Astrocyte of the cerebellum (primary cell): ENCODE measurements at regions not wholly inside any gene's neighbourhood (a gene's known extent, or its start where the extent isn't known, plus 50 kb on each side); places are given as distances from the start of the nearest gene placed in this dataset.
"Not testable (repeated sequence)": the region's sequence is repeated elsewhere in the genome, so short reads cannot be mapped to it uniquely, and the experiment has no call there.

ENCODE experiments used
- DNase-seq: peaks from one replicate; pipeline ENCODE4 v3.0.0-alpha.2; 2011; ENCODE audit warnings: low read depth
- H3K4me3 ChIP-seq: 2 replicates; pipeline ENCODE4 v1.5.1; 2011; ENCODE audit warnings: mild to moderate bottlenecking, low read depth, low read length, moderate library complexity
- in situ Hi-C: cut with HindIII; loops from 2 replicates; pipeline ENCODE4 v1.10.0; 2017; ENCODE audit warnings: low sequenced_read_pairs
- TF ChIP-seq, protein P1 (sequence below): IDR thresholded peaks from 2 replicates; pipeline ENCODE4 v1.5.1; 2012; ENCODE audit warnings: low read length, low read depth, moderate library complexity, mild to moderate bottlenecking; ENCODE audit errors: missing control alignments

DNA sequence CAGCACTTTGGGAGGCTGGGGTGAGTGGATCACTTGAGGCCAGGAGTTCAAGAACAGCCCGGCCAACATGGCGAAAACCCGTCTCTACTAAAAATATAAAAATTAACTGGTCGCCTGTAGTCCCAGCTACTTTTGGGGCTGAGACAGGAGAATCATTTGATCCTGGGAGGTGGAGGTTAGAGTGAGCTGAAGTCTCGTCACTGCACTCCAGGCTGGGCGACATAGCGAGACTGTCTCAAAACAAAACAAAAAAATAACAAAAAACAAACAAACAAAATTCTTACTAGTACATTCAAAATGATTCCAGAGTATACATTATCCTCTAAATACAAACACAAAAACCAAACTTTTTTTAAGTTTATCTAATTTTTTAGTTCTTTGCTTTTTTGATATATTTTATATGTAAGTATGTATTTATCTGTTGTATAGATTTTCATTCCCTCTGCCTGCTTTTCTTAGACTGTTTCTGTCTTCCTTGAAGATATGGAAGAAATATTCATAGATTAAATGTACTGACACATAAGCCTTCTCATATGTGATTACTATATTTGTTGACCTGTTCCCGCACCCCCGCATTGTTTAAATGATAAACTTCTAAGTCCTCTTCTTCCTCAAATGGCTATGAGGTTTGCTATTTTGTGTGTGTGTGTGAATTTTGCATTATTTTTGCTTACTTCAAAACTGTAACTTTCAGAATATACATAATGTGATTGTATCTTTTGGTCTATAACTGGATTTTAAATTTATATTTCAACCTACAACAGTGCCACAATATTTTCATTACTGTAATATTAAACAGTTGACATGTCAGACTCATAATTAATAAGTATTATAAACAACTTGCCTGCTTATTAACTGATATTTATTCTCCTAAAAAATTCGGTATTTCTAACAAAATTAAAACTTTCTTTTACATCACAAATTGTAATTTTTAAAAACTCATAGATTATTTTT, 1674.1 kb upstream of the B3GALT2 start:
- no peak for DNase-seq
- TF ChIP-seq, protein P1, sequence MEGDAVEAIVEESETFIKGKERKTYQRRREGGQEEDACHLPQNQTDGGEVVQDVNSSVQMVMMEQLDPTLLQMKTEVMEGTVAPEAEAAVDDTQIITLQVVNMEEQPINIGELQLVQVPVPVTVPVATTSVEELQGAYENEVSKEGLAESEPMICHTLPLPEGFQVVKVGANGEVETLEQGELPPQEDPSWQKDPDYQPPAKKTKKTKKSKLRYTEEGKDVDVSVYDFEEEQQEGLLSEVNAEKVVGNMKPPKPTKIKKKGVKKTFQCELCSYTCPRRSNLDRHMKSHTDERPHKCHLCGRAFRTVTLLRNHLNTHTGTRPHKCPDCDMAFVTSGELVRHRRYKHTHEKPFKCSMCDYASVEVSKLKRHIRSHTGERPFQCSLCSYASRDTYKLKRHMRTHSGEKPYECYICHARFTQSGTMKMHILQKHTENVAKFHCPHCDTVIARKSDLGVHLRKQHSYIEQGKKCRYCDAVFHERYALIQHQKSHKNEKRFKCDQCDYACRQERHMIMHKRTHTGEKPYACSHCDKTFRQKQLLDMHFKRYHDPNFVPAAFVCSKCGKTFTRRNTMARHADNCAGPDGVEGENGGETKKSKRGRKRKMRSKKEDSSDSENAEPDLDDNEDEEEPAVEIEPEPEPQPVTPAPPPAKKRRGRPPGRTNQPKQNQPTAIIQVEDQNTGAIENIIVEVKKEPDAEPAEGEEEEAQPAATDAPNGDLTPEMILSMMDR = no peak

GRCh38 chr1:194859481-194860154, 1673.2 kb upstream of the B3GALT2 start:
- H3K4me3 ChIP-seq, DNase-seq, in situ Hi-C loops: not testable (repeated sequence)

More for the DNA sequence above, 1674.1 kb upstream of the B3GALT2 start:
- no peak overlapping the region for H3K4me3 ChIP-seq
- in situ Hi-C loops = no loop called here

DNA sequence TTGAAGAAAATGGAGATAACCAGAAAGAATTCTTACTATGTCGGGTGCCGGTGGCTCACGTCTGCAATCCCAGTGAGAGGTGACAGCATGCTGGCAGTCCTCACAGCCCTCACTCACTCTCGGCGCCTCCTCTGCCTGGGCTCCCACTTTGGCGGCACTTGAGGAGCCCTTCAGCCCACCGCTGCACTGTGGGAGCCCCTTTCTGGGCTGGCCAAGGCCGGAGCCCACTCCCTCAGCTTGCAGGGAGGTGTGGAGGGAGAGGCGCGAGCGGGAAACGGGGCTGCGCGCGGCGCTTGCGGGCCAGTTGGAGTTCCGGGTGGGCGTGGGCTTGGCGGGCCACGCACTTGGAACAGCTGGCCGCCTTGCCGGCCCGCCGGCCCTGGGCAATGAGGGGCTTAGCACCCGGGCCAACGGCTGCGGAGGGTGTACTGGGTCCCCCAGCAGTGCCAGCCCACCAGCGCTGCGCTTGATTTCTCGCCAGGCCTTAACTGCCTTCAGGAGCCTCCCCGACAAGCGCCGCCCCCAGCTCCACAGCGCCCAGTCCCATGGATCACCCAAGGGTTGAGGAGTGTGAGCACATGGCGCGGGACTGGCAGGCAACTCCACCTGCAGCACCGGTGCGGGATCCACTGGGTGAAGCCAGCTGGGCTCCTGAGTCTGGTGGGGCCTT, 1672.5 kb upstream of the B3GALT2 start:
- in situ Hi-C loops = not testable (repeated sequence)

GRCh38 chr1:194857413-194857812, 1671.0 kb upstream of the B3GALT2 start:
- no peak for DNase-seq
- in situ Hi-C loops = no loop called here
- no peak overlapping the region for H3K4me3 ChIP-seq
- TF ChIP-seq, protein P1 = no peak

More for the DNA sequence above, 1672.5 kb upstream of the B3GALT2 start:
- not testable (repeated sequence) for H3K4me3 ChIP-seq, DNase-seq

DNA sequence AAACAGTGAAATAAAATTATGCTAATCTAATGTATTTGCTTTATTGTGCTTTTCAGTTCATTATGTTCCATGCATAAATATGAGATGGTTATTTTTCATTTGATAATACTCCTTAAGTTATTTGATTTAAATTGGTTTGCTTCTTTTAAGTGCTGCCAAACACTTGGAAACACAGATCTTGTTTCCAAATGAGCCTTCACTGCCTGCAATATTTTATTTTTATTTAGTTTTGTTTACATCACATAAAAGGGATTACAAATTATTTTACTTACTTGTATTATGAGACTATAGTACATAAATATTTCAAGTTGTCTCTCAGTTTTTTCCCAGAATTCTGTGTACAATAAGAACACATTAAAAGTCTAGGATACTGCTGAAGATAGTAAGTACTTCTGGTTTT, 1662.4 kb upstream of the B3GALT2 start:
- H3K4me3 ChIP-seq = no peak overlapping the region
- TF ChIP-seq, protein P1 = no peak
- in situ Hi-C loops = no loop called here
- DNase-seq = no peak

- in situ Hi-C loops = no loop called here
- TF ChIP-seq, protein P1 = no peak
- DNase-seq = no peak
- no peak overlapping the region for H3K4me3 ChIP-seq
Measured at GRCh38 chr1:194846488-194846887, 1660.1 kb upstream of the B3GALT2 start.

- no peak overlapping the region for H3K4me3 ChIP-seq
- TF ChIP-seq, protein P1 = no peak
- in situ Hi-C loops = no loop called here
- DNase-seq = no peak
Measured at GRCh38 chr1:194843077-194843476, 1656.7 kb upstream of the B3GALT2 start.
